Cardiac fibroblast (primary cell): ENCODE measurements at regions not wholly inside any gene's neighbourhood (a gene's known extent, or its start where the extent isn't known, plus 50 kb on each side); places are given as distances from the start of the nearest gene placed in this dataset.

ENCODE experiments used
- DNase-seq, 2 donors: peaks; one replicate each; pipeline versions ENCODE4 v3.0.0 to v3.0.0-alpha.2; 2010; ENCODE audit warnings: low read depth in 2 of 2
- H3K4me3 ChIP-seq, 2 donors: replicated peaks in 1 of 2; 1 replicate in 1 of 2; 2 replicates in 1 of 2; pipeline ENCODE4 v1.5.1; 2011; ENCODE audit warnings: low read depth in 2 of 2, low read length in 2 of 2, mild to moderate bottlenecking in 2 of 2, moderate library complexity in 1 of 2
- CTCF ChIP-seq: IDR thresholded peaks from one replicate; pipeline ENCODE4 v1.5.1; 2011; ENCODE audit warnings: low read depth, mild to moderate bottlenecking, low read length, inconsistent platforms

GRCh38 chr1:37305108-37305507, 169.3 kb upstream of the ZC3H12A start:
- no peak for TF ChIP-seq CTCF
- H3K4me3 ChIP-seq = no peak overlapping the region
- no peak for DNase-seq

GRCh38 chr1:37305841-37306240, 168.5 kb upstream of the ZC3H12A start:
- TF ChIP-seq CTCF = no peak

GRCh38 chr1:37306461-37306860, 167.9 kb upstream of the ZC3H12A start:
- TF ChIP-seq CTCF = no peak

More at GRCh38 chr1:37305841-37306240, 168.5 kb upstream of the ZC3H12A start:
- H3K4me3 ChIP-seq = no peak overlapping the region
- DNase-seq = no peak

GRCh38 chr1:37306871-37307270, 167.5 kb upstream of the ZC3H12A start:
- no peak for DNase-seq
- no peak overlapping the region for H3K4me3 ChIP-seq
- no peak for TF ChIP-seq CTCF

More at GRCh38 chr1:37306461-37306860, 167.9 kb upstream of the ZC3H12A start:
- peak in 1 of 2 donors; percentile 20 for DNase-seq
- no peak overlapping the region for H3K4me3 ChIP-seq

GRCh38 chr1:37308031-37308960, 166.1 kb upstream of the ZC3H12A start:
- TF ChIP-seq CTCF = no peak
- H3K4me3 ChIP-seq = no peak overlapping the region
- no peak for DNase-seq

- H3K4me3 ChIP-seq = no peak overlapping the region
- TF ChIP-seq CTCF = no peak
- DNase-seq = no peak
Measured at GRCh38 chr1:37309574-37309973, 164.8 kb upstream of the ZC3H12A start.
